ENCODE measurements at regions not wholly inside any gene's neighbourhood (a gene's known extent, or its start where the extent isn't known, plus 50 kb on each side); places are given as distances from the start of the nearest gene placed in this dataset.

GRCh38 chr14:62462988-62463387, 582.3 kb downstream of the KCNH5 start:
- no peaks in the 10 kb centered on the region for H3K27me3 ChIP-seq (ENCODE audit: control insufficient read depth, extremely low read depth, insufficient read depth, low read length)
- no peak overlapping the region for H3K4me3 ChIP-seq (ENCODE audit: control insufficient read depth in 2 of 3, extremely low read depth in 1 of 3, insufficient read depth in 2 of 3, low read depth in 1 of 3, low read length in 3 of 3)
- FAIRE-seq (no peak), DNase-seq (ENCODE audit: low read depth, low spot score) (no peak)
- no peaks in the 10 kb centered on the region for H3K4me1 ChIP-seq (ENCODE audit: control insufficient read depth, extremely low read depth, insufficient read depth, low read length)
- H3K9ac ChIP-seq (ENCODE audit: control insufficient read depth, extremely low read depth, insufficient read depth, low read length): no peak overlapping the region
- dilution Hi-C loops (cut with MboI; ENCODE audit: extremely low pct_ligation_motif_present, low sequenced_read_pairs): no loop called here
- no peaks in the 10 kb centered on the region for H3K9me3 ChIP-seq (ENCODE audit: control insufficient read depth, low read depth, low read length)
- no peaks in the 10 kb centered on the region for H4K20me1 ChIP-seq (ENCODE audit: control insufficient read depth, extremely low read depth, insufficient read depth, low read length)
- no peaks in the 10 kb centered on the region for H3K79me2 ChIP-seq (ENCODE audit: control insufficient read depth, insufficient read depth, low read length)
- H3K4me2 ChIP-seq (ENCODE audit: control insufficient read depth, extremely low read depth, insufficient read depth, low read depth, low read length): no peak overlapping the region
- TF ChIP-seq EZH2 (IDR thresholded peaks at IDR 0.05; ENCODE audit: low read length): no peak
- TF ChIP-seq, protein P1, sequence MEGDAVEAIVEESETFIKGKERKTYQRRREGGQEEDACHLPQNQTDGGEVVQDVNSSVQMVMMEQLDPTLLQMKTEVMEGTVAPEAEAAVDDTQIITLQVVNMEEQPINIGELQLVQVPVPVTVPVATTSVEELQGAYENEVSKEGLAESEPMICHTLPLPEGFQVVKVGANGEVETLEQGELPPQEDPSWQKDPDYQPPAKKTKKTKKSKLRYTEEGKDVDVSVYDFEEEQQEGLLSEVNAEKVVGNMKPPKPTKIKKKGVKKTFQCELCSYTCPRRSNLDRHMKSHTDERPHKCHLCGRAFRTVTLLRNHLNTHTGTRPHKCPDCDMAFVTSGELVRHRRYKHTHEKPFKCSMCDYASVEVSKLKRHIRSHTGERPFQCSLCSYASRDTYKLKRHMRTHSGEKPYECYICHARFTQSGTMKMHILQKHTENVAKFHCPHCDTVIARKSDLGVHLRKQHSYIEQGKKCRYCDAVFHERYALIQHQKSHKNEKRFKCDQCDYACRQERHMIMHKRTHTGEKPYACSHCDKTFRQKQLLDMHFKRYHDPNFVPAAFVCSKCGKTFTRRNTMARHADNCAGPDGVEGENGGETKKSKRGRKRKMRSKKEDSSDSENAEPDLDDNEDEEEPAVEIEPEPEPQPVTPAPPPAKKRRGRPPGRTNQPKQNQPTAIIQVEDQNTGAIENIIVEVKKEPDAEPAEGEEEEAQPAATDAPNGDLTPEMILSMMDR (optimal IDR thresholded peaks at IDR 0.05 in 1 of 3, IDR thresholded peaks at IDR 0.05 in 1 of 3, conservative IDR thresholded peaks at IDR 0.05 in 1 of 3; ENCODE audit: extremely low read depth in 1 of 3, insufficient read depth in 2 of 3, low read length in 3 of 3): no peak
- no peak overlapping the region for H3K27ac ChIP-seq (ENCODE audit: control insufficient read depth, insufficient read depth, low read length)
- H2AFZ ChIP-seq (ENCODE audit: control insufficient read depth, low read length): no peak overlapping the region
- no peaks in the 10 kb centered on the region for H3K9me1 ChIP-seq (ENCODE audit: control insufficient read depth, extremely low read depth, insufficient read depth, low read length)
- H3K36me3 ChIP-seq (ENCODE audit: control insufficient read depth in 2 of 2, extremely low read depth in 1 of 2, insufficient read depth in 2 of 2, low read length in 2 of 2): no peaks in the 10 kb centered on the region

DNA sequence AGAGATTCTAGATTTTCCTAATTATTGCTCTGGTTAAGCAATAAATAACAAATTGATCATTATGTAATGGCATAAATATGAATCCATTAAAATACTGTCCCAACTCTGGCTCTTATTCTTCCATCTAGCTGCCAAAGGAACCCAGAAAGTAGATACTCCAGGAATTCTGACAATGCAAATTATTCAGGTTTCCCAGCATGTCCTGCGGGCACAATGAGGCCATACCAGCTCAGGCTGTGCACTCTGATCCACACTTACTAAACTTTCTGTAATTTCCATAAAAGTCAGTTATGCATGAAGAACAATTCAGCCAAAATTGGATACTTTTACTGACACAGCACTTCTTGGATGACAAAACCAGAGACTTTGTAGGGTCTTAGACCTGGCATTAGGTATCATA, 576.3 kb downstream of the KCNH5 start:
- no peak for FAIRE-seq

More for the DNA sequence above, 576.3 kb downstream of the KCNH5 start:
- DNase-seq (ENCODE audit: low read depth, low spot score): no peak
- Histone ChIP-seq H2AFZ (ENCODE audit: control insufficient read depth, low read length) (no peak overlapping the region), H3K4me1 (ENCODE audit: control insufficient read depth, extremely low read depth, insufficient read depth, low read length) (no peaks in the 10 kb centered on the region), H3K9ac (ENCODE audit: control insufficient read depth, extremely low read depth, insufficient read depth, low read length) (no peak overlapping the region), H3K27ac (ENCODE audit: control insufficient read depth, insufficient read depth, low read length) (no peak overlapping the region), H3K4me3 (ENCODE audit: control insufficient read depth in 2 of 3, extremely low read depth in 1 of 3, insufficient read depth in 2 of 3, low read depth in 1 of 3, low read length in 3 of 3) (no peak overlapping the region), H4K20me1 (ENCODE audit: control insufficient read depth, extremely low read depth, insufficient read depth, low read length) (no peaks in the 10 kb centered on the region), H3K27me3 (ENCODE audit: control insufficient read depth, extremely low read depth, insufficient read depth, low read length) (no peaks in the 10 kb centered on the region), H3K36me3 (ENCODE audit: control insufficient read depth in 2 of 2, extremely low read depth in 1 of 2, insufficient read depth in 2 of 2, low read length in 2 of 2) (no peaks in the 10 kb centered on the region), H3K9me1 (ENCODE audit: control insufficient read depth, extremely low read depth, insufficient read depth, low read length) (no peaks in the 10 kb centered on the region), H3K79me2 (ENCODE audit: control insufficient read depth, insufficient read depth, low read length) (no peaks in the 10 kb centered on the region), H3K4me2 (ENCODE audit: control insufficient read depth, extremely low read depth, insufficient read depth, low read depth, low read length) (no peak overlapping the region), H3K9me3 (ENCODE audit: control insufficient read depth, low read depth, low read length) (no peaks in the 10 kb centered on the region)
- TF ChIP-seq, protein P1 (optimal IDR thresholded peaks at IDR 0.05 in 1 of 3, IDR thresholded peaks at IDR 0.05 in 1 of 3, conservative IDR thresholded peaks at IDR 0.05 in 1 of 3; ENCODE audit: extremely low read depth in 1 of 3, insufficient read depth in 2 of 3, low read length in 3 of 3): no peak
- no peak for TF ChIP-seq EZH2 (IDR thresholded peaks at IDR 0.05; ENCODE audit: low read length)
- dilution Hi-C loops (cut with MboI; ENCODE audit: extremely low pct_ligation_motif_present, low sequenced_read_pairs): no loop called here

All from keratinocyte (primary cell).